ENCODE measurements at regions not wholly inside any gene's neighbourhood (a gene's known extent, or its start where the extent isn't known, plus 50 kb on each side); places are given as distances from the start of the nearest gene placed in this dataset.

DNA sequence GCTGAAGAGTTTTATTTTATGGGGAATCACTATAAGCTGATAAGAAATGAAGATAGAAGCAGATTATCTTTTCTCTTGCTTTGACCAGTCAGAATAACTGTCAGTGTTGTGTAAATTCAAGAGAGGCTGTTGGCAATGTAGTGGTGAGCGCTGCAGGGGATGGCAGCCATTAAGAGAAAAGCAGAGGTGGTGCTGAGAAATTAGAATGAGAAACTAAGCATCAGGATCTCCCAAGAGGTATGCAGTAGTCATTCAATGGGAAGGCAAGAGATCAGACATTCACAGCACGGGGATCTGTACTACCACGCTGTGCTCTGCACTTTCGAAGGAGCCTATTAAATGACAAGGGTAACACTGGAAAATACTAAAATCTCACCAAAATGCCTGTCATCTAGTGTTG is 768.5 kb upstream of the ACO1 start:
- H3K4ac ChIP-seq (ENCODE audit: low read depth, low read length), result no peak overlapping the region
- TF ChIP-seq CEBPB (IDR thresholded peaks at IDR 0.05; ENCODE audit: low read depth, low read length), result no peak
- no peak for TF ChIP-seq CHD1 (IDR thresholded peaks at IDR 0.05; ENCODE audit: low read depth, low read length)
- TF ChIP-seq RCOR1 (IDR thresholded peaks at IDR 0.05; ENCODE audit: insufficient replicate concordance, low read length), result no peak
- TF ChIP-seq, protein P1, sequence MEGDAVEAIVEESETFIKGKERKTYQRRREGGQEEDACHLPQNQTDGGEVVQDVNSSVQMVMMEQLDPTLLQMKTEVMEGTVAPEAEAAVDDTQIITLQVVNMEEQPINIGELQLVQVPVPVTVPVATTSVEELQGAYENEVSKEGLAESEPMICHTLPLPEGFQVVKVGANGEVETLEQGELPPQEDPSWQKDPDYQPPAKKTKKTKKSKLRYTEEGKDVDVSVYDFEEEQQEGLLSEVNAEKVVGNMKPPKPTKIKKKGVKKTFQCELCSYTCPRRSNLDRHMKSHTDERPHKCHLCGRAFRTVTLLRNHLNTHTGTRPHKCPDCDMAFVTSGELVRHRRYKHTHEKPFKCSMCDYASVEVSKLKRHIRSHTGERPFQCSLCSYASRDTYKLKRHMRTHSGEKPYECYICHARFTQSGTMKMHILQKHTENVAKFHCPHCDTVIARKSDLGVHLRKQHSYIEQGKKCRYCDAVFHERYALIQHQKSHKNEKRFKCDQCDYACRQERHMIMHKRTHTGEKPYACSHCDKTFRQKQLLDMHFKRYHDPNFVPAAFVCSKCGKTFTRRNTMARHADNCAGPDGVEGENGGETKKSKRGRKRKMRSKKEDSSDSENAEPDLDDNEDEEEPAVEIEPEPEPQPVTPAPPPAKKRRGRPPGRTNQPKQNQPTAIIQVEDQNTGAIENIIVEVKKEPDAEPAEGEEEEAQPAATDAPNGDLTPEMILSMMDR (conservative IDR thresholded peaks at IDR 0.05; ENCODE audit: low read depth, low read length), result no peak
- no peak for TF ChIP-seq NFE2L2 (IDR thresholded peaks at IDR 0.05; ENCODE audit: low read depth, low read length)
- no peak for TF ChIP-seq MAFK (IDR thresholded peaks at IDR 0.05; ENCODE audit: low read depth, low read length)
- no peak for TF ChIP-seq BHLHE40 (IDR thresholded peaks at IDR 0.05; ENCODE audit: low read depth, low read length)
- no peak for TF ChIP-seq FOS (IDR thresholded peaks at IDR 0.05; ENCODE audit: low read depth, low read length)
- TF ChIP-seq POLR2A (IDR thresholded peaks at IDR 0.05; ENCODE audit: low read depth, low read length), result no peak
- no peak for TF ChIP-seq RAD21 (IDR thresholded peaks at IDR 0.05; ENCODE audit: low read length)
- no peak for TF ChIP-seq SMC3 (IDR thresholded peaks at IDR 0.05; ENCODE audit: low read depth, low read length)
- TF ChIP-seq MXI1 (IDR thresholded peaks at IDR 0.05; ENCODE audit: borderline replicate concordance, low read depth, low read length), result no peak
- no peak for TF ChIP-seq MAZ (IDR thresholded peaks at IDR 0.05; ENCODE audit: borderline replicate concordance, low read depth, low read length)
- TF ChIP-seq ELK1 (IDR thresholded peaks at IDR 0.05; ENCODE audit: borderline replicate concordance, low read depth, low read length), result no peak
- H4K91ac ChIP-seq (ENCODE audit: insufficient read depth, low read depth, low read length), result no peak overlapping the region
- no peak overlapping the region for H2BK5ac ChIP-seq (ENCODE audit: low read depth, low read length, poor library complexity, severe bottlenecking)
- H2BK20ac ChIP-seq (ENCODE audit: low read depth, low read length), result no peak overlapping the region
- H2AK9ac ChIP-seq (replicated peaks; ENCODE audit: low read depth, low read length, poor library complexity), result no peak overlapping the region
- H2AFZ ChIP-seq (replicated peaks; ENCODE audit: low read length, poor library complexity), result no peak overlapping the region
- no peaks in the 10 kb centered on the region for H3K27me3 ChIP-seq (ENCODE audit: control insufficient read depth, insufficient read depth, low read length)
- peaks cover 2% of the 10 kb centered on the region; the same call in 1 of the 2 replicates for H3K9me3 ChIP-seq (ENCODE audit: control insufficient read depth, insufficient read depth, low read length)
- H2AK5ac ChIP-seq (ENCODE audit: low read depth, low read length), result no peak overlapping the region
- H3K4me1 ChIP-seq (ENCODE audit: control insufficient read depth, insufficient read depth, low read length), result no peaks in the 10 kb centered on the region
- H3K23ac ChIP-seq (ENCODE audit: low read depth, low read length), result no peak overlapping the region
- no peak overlapping the region for H3K27ac ChIP-seq (ENCODE audit: insufficient read depth, low read length)
- no peaks in the 10 kb centered on the region for H3K79me1 ChIP-seq (ENCODE audit: low read depth in 1 of 2, low read length in 2 of 2)
- H3K18ac ChIP-seq (ENCODE audit: low read depth, low read length), result no peak overlapping the region
- no peaks in the 10 kb centered on the region for H4K20me1 ChIP-seq (ENCODE audit: insufficient read depth, low read length)
- no peaks in the 10 kb centered on the region for H3K36me3 ChIP-seq (ENCODE audit: control insufficient read depth, insufficient read depth, low read length)
- no peak overlapping the region for H2BK15ac ChIP-seq (ENCODE audit: low read depth, low read length)
- H3K9me1 ChIP-seq (ENCODE audit: insufficient read depth, low read length), result no peaks in the 10 kb centered on the region
- in situ Hi-C loops (cut with MboI; ENCODE audit: low sequenced_read_pairs) (no loop called here), dilution Hi-C loops (cut with HindIII; ENCODE audit: low sequenced_read_pairs, unreplicated experiment) (no loop called here), intact Hi-C loops (cut with micrococcal nuclease) (no loop called here)
- DNase-seq, result no peak
- no peak overlapping the region for H4K5ac ChIP-seq (ENCODE audit: low read depth, low read length)
- H4K8ac ChIP-seq (ENCODE audit: low read depth in 2 of 2, low read length in 2 of 2), result no peak overlapping the region
- H3K4me3 ChIP-seq (ENCODE audit: insufficient read depth, low read depth, low read length), result no peak overlapping the region
- 60% methylated on average over 1 of the region's 4 CpGs; no CpG with 5 or more reads in 1 of the 2 experiments for WGBS, 2 experiments (ENCODE audit: extremely low coverage in 2 of 2, insufficient read length in 1 of 2)
- no peak overlapping the region for H3K14ac ChIP-seq (replicated peaks; ENCODE audit: low read depth, low read length)
- ATAC-seq (ENCODE audit: low read depth), result no peak
- CTCF ChIA-PET, result no interaction called here
- H3K56ac ChIP-seq (ENCODE audit: extremely low read depth, insufficient read depth, low read length), result no peak overlapping the region
- POLR2A ChIA-PET (ENCODE audit: unreplicated experiment), result no interaction called here
- H3K9ac ChIP-seq (ENCODE audit: low read depth, low read length), result no peak overlapping the region
- no TSS peak for BruUV-seq (replicated peaks)
- H3K4me2 ChIP-seq (ENCODE audit: low read depth, low read length), result no peak overlapping the region
- H2BK120ac ChIP-seq (ENCODE audit: low read depth, low read length), result no peak overlapping the region
